GM19043 (cell line): ENCODE measurements at regions not wholly inside any gene's neighbourhood (a gene's known extent, or its start where the extent isn't known, plus 50 kb on each side); places are given as distances from the start of the nearest gene placed in this dataset.
"Not testable (repeated sequence)": the region's sequence is repeated elsewhere in the genome, so short reads cannot be mapped to it uniquely, and the experiment has no call there.

Source experiments
- ATAC-seq: cut with Tn5 transposase; IDR thresholded peaks from one replicate; pipeline ENCODE4 v1.9.1; 2021; ENCODE audit warnings: low read depth; ENCODE audit not compliant: unreplicated experiment

DNA sequence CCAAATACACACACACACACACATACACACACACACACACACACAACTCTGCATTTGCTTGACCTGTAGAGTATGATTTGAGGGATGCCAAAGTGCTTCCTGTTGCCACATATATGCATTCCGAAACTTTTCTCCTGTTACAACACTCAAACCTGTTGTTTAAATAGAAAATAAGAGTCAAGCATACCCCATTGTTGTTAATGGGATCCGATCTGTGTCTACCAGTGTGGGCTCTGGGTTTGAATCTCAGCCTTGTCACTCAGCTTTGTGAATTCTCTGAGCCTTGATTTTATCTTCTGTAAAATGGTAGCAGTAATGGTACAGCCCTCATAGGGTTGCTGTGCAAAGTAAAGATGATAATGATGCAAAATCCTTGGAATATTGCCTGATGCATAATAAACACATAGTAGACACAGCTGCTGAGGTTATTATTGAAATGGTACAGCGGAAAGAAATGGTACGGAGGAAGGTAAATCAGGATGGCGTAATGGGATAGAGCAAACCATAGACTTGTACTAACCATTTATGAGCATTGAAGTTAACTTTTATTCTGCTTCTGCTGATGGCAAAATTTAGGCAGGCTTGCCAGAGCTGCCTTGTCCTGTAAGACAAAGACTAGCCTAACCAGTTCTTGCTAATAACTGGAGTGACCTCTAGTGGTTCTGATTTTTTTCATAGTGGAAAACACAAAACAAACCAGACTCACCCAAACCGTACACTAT is 113.5 kb upstream of the PHACTR1 start:
- no peak for ATAC-seq

DNA sequence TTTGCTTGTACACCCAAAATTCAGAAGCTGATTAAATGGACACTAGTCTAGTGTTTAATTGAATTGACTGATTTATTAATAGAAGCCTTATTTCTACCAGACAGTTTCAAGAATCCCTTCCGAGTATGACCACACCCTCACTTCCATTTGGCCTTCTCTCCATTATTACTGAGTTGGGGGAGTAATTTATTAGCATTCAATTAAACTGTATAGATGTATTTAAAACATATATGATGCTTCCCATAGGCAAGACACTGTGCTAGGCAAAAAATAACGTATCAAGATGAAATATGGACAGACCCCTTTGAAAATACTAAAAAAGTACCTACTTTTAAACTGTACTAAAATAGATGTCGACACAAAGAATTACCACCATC is 112.9 kb upstream of the PHACTR1 start:
- ATAC-seq, result no peak

DNA sequence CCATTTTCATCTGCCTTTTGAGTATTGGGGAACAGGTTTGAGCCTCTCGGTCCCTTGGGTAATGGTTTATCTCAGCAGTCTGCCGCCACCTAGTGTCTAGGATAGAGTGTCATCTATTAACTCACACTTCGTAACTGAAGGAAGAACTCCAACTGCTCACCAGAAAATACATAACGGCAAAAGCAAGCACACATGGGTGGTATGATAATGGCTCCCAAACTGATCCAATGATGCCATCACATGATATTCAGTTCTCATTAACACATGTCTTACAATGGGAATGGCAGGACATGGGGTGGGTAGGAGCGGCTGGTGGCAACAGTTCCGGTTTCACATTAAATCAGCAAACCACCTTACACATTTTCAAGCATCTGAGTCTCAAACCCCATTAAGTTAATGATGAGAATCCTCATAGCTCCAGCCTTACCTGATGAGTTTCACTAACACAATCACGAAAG is 110.7 kb upstream of the PHACTR1 start:
- ATAC-seq, result peak; percentile 44

DNA sequence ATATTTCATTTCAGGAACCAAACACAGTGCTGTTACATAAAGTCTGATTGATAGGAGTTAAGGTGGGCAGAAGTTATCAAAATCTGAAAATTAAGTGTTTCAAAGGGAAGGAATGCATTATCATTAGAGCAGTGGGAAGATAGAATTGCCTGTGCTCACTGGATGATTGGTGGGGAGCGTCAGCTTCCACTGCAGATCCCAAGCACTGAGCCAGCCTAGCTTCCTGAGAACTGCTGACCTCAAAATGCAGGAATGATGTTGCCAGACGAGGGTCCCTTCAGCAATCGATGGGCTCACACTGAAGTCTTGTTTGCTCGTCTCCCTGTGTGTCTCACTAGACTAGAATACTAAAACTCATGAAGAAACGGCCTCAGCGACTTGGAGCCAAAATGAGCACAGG is 110.0 kb upstream of the PHACTR1 start:
- ATAC-seq, result no peak

DNA sequence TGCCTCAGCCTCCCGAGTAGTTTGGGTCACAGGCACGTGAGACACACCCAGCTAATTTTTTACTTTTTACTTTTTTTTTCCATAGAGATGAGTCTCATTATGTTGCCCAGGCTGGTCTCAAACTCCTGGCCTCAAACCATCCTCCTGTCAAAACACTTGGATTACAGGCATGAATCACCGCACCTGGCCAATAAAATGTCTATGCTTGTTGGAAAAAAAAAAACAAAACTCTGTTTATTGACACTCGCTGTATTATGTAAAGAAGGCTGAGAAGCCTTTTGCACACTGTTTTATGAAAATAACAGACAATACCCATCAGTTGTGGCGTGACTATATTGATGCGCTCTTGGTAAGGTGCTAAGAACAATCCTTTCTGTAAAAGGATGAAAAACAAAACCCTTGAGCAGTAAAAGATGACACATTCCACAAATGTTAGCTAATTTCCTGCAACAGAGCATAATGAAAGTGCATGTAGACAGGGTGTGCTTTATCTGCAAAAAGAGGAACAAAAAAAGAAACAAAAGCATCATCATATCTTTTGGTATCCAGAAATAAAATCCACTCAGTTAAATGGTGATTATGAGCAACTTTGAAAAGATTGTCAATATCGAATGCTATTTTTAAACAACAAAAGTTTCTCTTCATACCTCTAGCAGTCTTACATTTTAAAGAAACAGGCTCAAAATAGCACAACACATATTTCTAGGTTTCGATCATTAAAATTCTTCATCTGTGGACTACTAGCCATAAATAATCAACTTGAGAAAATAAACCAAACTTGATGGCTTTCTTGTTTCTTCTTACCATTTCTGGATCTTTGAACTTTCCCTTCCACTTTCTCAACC is 108.3 kb upstream of the PHACTR1 start:
- peak; percentile 66 for ATAC-seq

DNA sequence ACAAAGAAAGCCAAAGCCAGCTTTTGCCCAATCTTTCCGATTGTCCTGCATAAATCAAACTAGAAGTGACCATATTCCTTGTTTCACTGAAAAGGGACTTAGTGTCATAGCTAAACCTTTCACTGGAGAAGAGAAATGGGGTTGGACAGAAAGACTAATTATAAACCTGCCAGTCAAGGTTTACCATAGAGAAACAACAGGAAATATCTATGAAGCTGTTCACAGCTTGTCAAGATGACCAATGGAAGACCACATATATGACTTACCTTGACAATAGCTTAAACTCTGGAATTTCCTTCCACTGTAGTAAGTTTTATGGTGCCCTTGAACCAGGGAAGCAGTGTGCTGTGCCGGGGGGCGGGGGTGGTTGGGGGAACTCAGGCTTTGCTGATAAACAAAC is 107.7 kb upstream of the PHACTR1 start:
- peak; percentile 9 for ATAC-seq

DNA sequence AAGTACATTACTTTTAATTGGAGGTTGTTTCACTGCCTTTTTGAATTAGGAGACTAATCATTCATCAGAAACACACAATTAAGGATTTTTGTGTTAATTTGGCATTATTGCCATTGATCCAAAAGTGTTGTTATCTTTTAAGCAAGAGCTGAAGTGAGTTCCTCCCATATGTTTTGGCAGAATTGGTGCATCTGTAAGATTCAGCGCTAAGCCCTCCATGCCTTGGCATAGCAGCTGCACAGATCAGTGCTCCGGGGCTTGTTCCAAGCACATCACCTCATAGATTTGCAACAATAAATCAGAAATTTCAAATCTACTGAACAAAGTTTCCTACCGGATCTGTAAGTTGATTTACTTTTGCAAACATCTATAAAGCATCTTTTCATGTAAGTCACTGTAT is 106.8 kb upstream of the PHACTR1 start:
- no peak for ATAC-seq

DNA sequence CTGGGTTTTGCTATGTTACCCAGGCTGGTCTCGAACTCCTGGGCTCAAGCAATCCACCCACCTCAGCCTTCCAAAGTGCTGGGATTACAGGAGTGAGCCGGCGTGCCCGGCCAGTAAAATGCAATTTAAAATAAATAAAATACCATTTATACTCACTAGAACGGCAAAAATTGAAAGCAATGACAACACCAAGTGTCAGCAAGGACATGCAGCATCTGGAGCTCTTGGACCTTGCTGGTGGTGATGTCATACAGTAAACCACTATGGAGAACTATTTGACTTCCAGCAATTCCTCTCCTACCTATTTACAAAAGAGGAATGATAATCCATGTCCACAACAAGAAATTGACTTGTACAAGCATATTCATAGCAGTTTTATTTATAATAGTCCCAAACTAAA is 105.7 kb upstream of the PHACTR1 start:
- no peak for ATAC-seq

DNA sequence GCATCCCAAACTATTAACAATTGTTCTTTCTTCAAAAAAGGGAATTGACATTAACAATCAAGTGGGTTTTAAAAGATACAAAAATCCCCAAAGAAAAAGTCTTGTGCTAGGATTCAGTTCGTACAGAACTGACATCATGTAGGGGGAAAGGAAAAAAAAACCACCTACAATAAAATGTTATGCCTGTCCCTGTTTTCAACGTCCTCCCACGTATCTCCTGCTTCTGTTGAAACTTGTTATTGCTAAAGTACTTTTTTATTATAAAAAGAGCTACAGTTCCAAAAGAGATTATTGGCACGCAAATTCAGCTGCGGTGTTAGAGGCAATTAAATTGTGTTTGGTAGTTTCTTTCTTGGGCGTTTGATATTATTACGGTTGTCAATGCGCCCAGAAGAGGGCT is 102.8 kb upstream of the PHACTR1 start:
- ATAC-seq, result no peak

DNA sequence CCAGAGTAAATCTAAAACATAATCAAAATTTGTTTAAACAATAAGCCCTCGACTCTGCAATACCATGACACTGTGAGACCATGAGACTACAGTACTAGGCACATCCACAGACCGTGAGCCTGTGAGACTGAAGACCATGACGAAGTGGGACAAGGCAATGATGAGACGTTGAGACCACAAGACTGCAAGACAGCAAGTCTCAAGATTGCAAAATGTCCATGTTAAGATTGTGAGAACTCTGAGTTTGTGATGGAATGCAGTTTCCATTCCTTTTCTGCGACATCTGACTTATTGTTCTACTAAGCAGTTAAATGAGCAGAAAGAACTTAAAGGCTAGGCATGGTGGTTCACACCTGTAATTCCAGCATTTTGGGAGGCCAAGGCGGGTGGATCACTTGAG is 102.1 kb upstream of the PHACTR1 start:
- ATAC-seq, result no peak

DNA sequence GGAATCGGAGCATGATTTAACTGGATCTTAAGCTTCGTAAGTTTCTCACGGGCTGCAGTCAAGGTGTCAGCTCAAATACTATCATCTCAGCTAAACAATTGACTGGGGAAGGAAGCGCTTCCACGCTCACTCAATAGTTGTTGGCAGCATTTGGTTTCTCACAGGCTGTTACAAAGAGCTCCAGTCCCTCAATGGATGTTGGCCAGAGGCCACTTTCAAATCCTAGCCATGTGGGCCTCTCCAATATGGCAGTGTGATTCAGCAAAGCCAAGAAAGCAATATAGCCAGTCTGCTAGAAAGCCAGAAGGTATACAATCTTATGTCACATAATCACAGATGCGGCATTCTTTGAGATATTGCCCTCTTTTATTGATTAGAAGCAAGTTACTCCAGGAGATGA is 98.3 kb upstream of the PHACTR1 start:
- no peak for ATAC-seq

DNA sequence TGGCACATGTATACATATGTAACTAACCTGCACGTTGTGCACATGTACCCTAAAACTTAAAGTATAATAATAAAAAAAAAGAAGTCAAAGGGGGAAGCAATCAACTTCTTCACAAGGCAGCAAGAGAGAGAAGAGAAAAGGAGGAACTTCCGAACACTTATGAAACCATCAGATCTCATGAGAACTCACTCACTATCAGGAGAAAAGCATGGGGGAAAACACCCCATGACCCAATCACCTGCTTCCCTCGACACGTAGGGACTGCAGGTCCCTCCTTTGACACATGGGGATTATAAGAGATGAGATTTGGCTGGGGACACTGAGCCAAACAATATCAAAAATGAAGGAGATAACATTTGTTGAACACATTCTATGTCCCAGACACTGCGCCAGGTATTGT is 94.8 kb upstream of the PHACTR1 start:
- ATAC-seq, result no peak

DNA sequence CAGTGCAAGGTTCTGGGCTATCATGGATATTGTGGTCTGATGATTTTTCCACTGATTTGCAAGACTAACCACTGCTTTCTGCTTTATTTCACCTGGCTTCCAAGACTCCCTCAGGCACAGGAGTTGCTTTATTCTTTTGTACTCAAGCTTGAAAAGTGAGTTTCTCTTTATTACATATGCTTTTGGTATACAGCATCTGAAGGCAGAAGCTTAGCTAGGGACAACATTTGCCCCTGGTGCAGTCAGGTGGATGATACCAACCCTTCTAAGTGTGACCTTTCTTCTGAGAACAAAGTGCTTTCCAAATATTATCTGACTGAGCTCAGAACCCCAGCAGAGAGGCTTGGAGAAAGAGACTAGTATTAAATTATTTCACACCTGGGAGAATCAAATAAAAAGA is 94.0 kb upstream of the PHACTR1 start:
- ATAC-seq, result no peak

DNA sequence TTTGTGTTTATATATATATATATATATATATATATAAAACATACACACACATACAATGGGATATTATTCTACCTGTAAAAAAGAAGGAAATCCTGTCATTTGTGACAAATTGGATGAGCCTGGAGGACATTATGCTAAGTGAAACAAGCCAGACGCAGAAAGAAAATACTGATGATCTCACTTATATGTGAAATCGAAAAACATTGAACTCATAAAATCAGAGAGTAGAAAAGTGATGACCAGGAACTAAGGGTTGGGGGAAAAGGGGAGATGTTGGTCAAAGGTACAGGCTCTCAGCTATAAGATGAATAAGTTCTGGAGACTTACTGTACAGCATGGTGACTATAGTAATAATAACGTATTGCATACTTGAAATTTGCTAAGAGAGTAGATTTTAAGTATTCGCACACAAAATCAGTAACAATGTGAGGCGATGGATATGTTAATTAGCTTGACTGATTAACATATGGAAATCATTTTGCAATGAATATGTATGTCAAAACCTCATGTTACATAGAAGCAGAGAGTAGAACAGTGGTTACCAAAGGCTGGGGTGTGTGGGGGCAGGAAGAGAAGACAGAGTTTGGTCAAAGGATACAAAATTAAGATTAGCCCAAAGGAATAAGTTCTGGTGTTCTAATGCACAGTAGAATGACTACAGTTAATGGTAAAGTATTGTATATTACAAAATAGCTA is 92.3 kb upstream of the PHACTR1 start:
- no peak for ATAC-seq

DNA sequence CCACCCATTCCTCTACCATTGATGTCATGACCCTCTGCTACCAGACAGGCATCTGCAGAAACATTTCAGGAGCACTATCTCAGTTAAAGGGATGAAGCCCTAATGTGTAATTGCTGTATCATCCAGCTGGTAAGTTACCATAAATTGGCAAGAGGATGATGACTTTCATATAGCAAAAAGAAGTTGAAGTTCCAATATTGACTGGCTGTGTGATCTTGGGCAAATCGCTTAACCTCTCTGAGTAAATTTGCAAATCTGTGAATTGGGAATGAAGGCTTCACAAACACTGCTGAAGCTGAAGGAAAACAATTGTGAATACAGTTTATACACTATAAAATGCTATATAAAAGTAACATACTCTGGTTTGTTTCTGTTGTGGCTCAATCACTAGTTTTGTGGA is 89.5 kb upstream of the PHACTR1 start:
- ATAC-seq, result no peak

DNA sequence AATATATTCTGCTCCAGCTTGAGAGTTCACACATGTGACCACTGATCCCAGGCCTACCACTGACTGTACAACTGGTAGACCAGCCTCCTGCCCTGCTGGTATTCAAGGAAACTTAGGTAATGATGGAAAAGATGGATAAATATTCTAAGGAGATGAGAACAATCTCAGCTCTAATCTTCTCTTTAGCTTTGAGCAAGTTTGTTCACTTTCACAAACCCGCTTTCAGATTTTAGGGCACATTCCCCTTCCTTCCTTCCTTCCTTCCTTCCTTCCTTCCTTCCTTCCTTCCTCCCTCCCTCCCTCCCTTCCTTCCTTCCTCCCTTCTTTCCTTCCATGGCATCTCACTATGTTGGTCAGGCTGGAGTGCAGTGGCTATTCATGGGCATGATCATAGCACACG is 88.2 kb upstream of the PHACTR1 start:
- no peak for ATAC-seq

DNA sequence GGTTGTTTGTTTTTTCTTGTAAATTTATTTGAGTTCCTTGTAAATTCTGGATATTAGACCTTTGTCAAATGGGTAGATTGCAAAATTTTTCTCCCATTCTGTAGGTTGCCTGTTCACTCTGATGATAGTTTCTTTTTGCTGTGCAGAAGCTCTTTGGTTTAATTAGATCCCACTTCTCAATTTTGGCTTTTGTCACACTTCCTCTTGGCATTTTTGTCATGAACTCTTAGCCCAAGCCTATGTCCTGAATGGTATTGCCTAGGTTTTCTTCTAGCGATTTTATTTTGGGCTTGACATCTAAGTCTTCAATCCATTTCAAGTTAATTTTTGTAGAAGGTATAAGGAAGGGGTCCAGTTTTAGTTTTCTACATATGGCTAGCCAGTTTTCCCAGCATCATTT is 82.8 kb upstream of the PHACTR1 start:
- not testable (repeated sequence) for ATAC-seq

DNA sequence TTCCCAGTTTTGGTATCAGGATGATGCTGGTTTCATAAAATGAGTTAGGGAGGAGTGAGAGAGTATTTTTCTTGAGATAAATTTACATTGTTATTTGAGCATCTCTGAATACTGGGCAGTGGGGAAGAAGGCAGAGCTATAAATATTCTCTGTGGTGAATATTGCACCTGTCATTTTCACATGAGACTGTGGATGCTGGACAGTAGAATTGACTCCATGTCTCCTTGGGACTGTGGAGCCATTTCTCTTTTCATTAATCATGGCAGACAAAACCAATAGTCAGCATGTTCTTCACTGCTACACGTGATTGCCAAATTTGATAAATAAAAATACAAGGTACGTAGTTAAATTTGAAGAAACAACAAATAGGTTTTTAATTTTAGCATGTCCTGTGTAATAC is 81.2 kb upstream of the PHACTR1 start:
- no peak for ATAC-seq

DNA sequence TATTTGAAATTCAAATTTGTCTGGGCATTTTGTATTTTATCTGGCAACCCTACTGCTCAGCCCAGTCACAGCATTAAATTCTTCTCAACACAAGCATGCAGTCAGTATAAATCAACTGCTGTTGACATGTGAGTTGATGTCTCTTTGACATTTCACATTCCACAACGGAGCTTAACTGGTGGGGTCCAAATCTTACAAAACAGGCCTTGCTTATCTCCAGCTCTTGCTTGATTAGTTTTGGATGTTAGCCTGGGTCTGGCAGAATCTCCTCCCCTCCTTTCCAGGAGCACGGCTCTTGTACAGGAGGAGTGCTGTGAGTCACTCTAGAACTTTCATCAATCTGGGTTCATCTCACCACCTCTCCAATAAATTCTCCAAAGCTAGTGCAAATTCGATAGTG is 80.8 kb upstream of the PHACTR1 start:
- no peak for ATAC-seq

DNA sequence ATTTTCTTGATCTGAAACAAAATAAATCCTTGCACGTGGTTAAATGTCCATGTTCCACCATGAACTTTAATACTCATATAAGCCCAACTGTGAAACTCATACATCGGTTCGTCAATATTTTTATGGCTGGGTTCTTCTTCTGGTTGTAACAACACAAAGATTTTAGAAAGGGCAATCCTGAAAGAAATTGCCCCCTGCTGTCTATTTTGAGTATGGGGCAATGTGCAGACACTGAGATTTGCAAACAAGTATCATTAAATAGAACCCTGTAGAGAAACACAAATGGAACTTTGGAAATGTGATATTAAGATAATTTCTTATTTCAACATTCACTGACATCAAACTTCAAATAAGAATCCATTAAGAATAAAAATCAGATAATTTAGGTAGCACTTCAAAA is 80.2 kb upstream of the PHACTR1 start:
- no peak for ATAC-seq

DNA sequence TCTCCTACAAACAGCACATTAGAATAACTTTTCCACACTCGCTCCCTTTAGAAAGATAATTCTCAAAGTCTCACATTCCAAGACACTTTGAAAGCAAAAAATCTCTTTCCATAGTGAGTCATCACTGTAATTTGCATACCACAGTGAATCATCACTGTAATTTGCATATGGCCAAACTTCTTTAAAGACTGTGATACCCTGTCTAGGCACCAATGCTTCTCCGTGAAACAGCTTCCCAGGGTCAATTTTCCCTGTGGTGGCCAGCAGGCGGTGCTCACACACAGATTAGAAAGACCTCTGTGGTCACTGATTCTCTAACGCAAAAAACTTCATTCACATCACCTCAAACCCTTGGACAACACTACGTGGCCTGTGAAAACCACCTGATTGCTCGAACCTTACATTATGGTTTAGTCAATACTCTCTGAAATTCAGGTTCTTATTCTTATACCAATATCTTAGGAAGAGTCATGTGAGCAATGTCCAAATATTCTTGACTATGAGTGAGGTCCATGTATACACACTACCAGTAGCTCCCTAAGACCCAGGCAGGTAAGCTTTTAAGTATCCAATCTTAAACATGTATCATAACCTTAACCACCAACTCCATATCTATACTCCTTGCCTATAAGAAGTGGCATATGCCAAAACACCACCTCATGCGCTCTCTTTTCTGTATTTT is 78.5 kb upstream of the PHACTR1 start:
- ATAC-seq, result peak; percentile 81
